Trophoblast cell (in vitro differentiated cells and primary cell): ENCODE measurements at regions not wholly inside any gene's neighbourhood (a gene's known extent, or its start where the extent isn't known, plus 50 kb on each side); places are given as distances from the start of the nearest gene placed in this dataset.

Source experiments
- DNase-seq, 2 donors: peaks; one replicate each; pipeline ENCODE4 v3.0.0-alpha.2; 2016
- H2AFZ ChIP-seq: 2 replicates; pipeline ENCODE4 v1.6.1; 2013; ENCODE audit warnings: low read length, moderate library complexity, mild to moderate bottlenecking; ENCODE audit not compliant: insufficient read depth, poor library complexity
- H2AK5ac ChIP-seq: 2 replicates; pipeline ENCODE4 v1.6.1; 2013; ENCODE audit warnings: mild to moderate bottlenecking, low read length
- H2BK120ac ChIP-seq: 2 replicates; pipeline ENCODE4 v1.6.1; 2013; ENCODE audit warnings: low read length, mild to moderate bottlenecking, moderate library complexity; ENCODE audit not compliant: insufficient read depth, poor library complexity
- H2BK12ac ChIP-seq: 2 replicates; pipeline ENCODE4 v1.6.1; 2013; ENCODE audit warnings: mild to moderate bottlenecking, low read length, moderate library complexity
- H2BK5ac ChIP-seq: 2 replicates; pipeline ENCODE4 v1.6.1; 2013; ENCODE audit warnings: low read length, low read depth, moderate library complexity, mild to moderate bottlenecking; ENCODE audit not compliant: poor library complexity
- H3K14ac ChIP-seq: 2 replicates; pipeline ENCODE4 v1.6.1; 2013; ENCODE audit warnings: mild to moderate bottlenecking, low read length
- H3K18ac ChIP-seq: 2 replicates; pipeline ENCODE4 v1.6.1; 2013; ENCODE audit warnings: mild to moderate bottlenecking, low read length
- H3K23ac ChIP-seq: 2 replicates; pipeline ENCODE4 v1.6.1; 2013; ENCODE audit warnings: low read length
- H3K27ac ChIP-seq: 2 replicates; pipeline ENCODE4 v1.5.1; 2013; ENCODE audit warnings: low read depth, mild to moderate bottlenecking, inconsistent platforms, low read length, moderate library complexity
- H3K27me3 ChIP-seq: 2 replicates; pipeline ENCODE4 v1.6.1; 2013; ENCODE audit warnings: inconsistent platforms, mild to moderate bottlenecking, low read length, moderate library complexity; ENCODE audit not compliant: insufficient read depth
- H3K36me3 ChIP-seq, 2 experiments: 1 replicate in 1 of 2; 2 replicates in 1 of 2; pipeline ENCODE4 v1.6.1; 2013; ENCODE audit warnings: low read length in 2 of 2, mild to moderate bottlenecking in 2 of 2, moderate library complexity in 1 of 2; ENCODE audit not compliant: insufficient read depth in 2 of 2, control insufficient read depth in 1 of 2
- H3K4ac ChIP-seq: 2 replicates; pipeline ENCODE4 v1.6.1; 2013; ENCODE audit warnings: low read depth, mild to moderate bottlenecking, low read length, moderate library complexity
- H3K4me1 ChIP-seq, 2 experiments: 1 replicate in 1 of 2; 2 replicates in 1 of 2; pipeline ENCODE4 v1.6.1; 2013; ENCODE audit warnings: low read length in 2 of 2, mild to moderate bottlenecking in 2 of 2, moderate library complexity in 1 of 2; ENCODE audit not compliant: insufficient read depth in 2 of 2, control insufficient read depth in 1 of 2
- H3K4me2 ChIP-seq: 2 replicates; pipeline ENCODE4 v1.6.1; 2013; ENCODE audit warnings: inconsistent platforms, mild to moderate bottlenecking, low read length, moderate library complexity
- H3K4me3 ChIP-seq: 2 replicates; pipeline ENCODE4 v1.5.1; 2013; ENCODE audit warnings: mild to moderate bottlenecking, low read depth, low read length, inconsistent platforms
- H3K79me1 ChIP-seq: one replicate; pipeline ENCODE4 v1.6.1; 2013; ENCODE audit warnings: low read length
- H3K79me2 ChIP-seq: 2 replicates; pipeline ENCODE4 v1.6.1; 2013; ENCODE audit warnings: low read length, mild to moderate bottlenecking; ENCODE audit not compliant: control insufficient read depth, insufficient read depth, poor library complexity
- H3K9ac ChIP-seq: 2 replicates; pipeline ENCODE4 v1.6.1; 2013; ENCODE audit warnings: mild to moderate bottlenecking, low read length
- H3K9me3 ChIP-seq: 2 replicates; pipeline ENCODE4 v1.6.1; 2013; ENCODE audit warnings: low read depth, mild to moderate bottlenecking, control low read depth, inconsistent platforms, low read length; ENCODE audit not compliant: insufficient read depth
- H4K12ac ChIP-seq: 2 replicates; pipeline ENCODE4 v1.6.1; 2013; ENCODE audit warnings: low read depth, mild to moderate bottlenecking, low read length, moderate library complexity
- H4K8ac ChIP-seq: 2 replicates; pipeline ENCODE4 v1.6.1; 2013; ENCODE audit warnings: low read depth, mild to moderate bottlenecking, low read length, moderate library complexity
- H4K91ac ChIP-seq: one replicate; pipeline ENCODE4 v1.6.1; 2013; ENCODE audit warnings: low read depth, mild to moderate bottlenecking, low read length, moderate library complexity
- WGBS: extraction: QIAGEN DNeasy Blood & Tissue Kit; methylation state at CpG from one replicate; pipeline ENCODE4 v1.1.7; 2013; ENCODE audit warnings: missing lambda C conversion rate; ENCODE audit not compliant: insufficient read length, insufficient coverage; ENCODE audit errors: extremely low coverage; 5-methylcytosine and 5-hydroxymethylcytosine counted together

GRCh38 chr12:92504594-92504981 lies 198.2 kb upstream of the PLEKHG7 start:
- Histone ChIP-seq H3K36me3 (no peaks in the 10 kb centered on the region), H2BK12ac (no peak overlapping the region), H2AFZ (no peak overlapping the region), H3K27ac (no peak overlapping the region), H4K8ac (no peak overlapping the region), H3K4me1 (peaks cover 3 to 4% of the 10 kb centered on the region in 2 experiments), H3K4ac (no peak overlapping the region), H4K91ac (no peak overlapping the region), H3K9me3 (no peaks in the 10 kb centered on the region), H3K4me2 (no peak overlapping the region), H3K9ac (no peak overlapping the region), H3K79me1 (peaks cover 2% of the 10 kb centered on the region), H3K79me2 (no peaks in the 10 kb centered on the region), H3K27me3 (no peaks in the 10 kb centered on the region), H4K12ac (no peak overlapping the region), H2BK5ac (no peak overlapping the region), H3K4me3 (no peak overlapping the region), H3K23ac (no peak overlapping the region), H2AK5ac (no peak overlapping the region), H2BK120ac (no peak overlapping the region), H3K14ac (no peak overlapping the region), H3K18ac (no peak overlapping the region)
- DNase-seq = no peak
- no CpG with 5 or more reads among the region's 5 CpGs for WGBS

- Histone ChIP-seq H3K79me2 (no peaks in the 10 kb centered on the region), H3K79me1 (peaks cover 2% of the 10 kb centered on the region), H3K9me3 (no peaks in the 10 kb centered on the region), H3K4me1 (peaks cover 3 to 4% of the 10 kb centered on the region in 2 experiments), H3K4me3 (no peak overlapping the region), H3K9ac (no peak overlapping the region), H3K27ac (no peak overlapping the region), H3K36me3 (no peaks in the 10 kb centered on the region), H3K4me2 (no peak overlapping the region), H4K8ac (no peak overlapping the region), H3K14ac (no peak overlapping the region), H3K27me3 (no peaks in the 10 kb centered on the region), H3K18ac (no peak overlapping the region), H2BK120ac (no peak overlapping the region), H3K4ac (no peak overlapping the region), H2BK5ac (no peak overlapping the region), H2AK5ac (no peak overlapping the region), H4K12ac (no peak overlapping the region), H2AFZ (no peak overlapping the region), H4K91ac (no peak overlapping the region), H3K23ac (no peak overlapping the region), H2BK12ac (no peak overlapping the region)
- no CpG with 5 or more reads among the region's 7 CpGs for WGBS
- no peak for DNase-seq
Measured at GRCh38 chr12:92503971-92504593, 198.7 kb upstream of the PLEKHG7 start.

- H2BK5ac ChIP-seq = no peak overlapping the region
- H4K8ac ChIP-seq = no peak overlapping the region
- H3K27ac ChIP-seq = no peak overlapping the region
- H3K79me2 ChIP-seq = no peaks in the 10 kb centered on the region
- H3K4me3 ChIP-seq = no peak overlapping the region
- no peaks in the 10 kb centered on the region for H3K9me3 ChIP-seq
- H3K79me1 ChIP-seq = peaks cover 2% of the 10 kb centered on the region
- WGBS = no CpG with 5 or more reads among the region's 12 CpGs
- H3K18ac ChIP-seq = no peak overlapping the region
- H2AK5ac ChIP-seq = no peak overlapping the region
- H2BK120ac ChIP-seq = no peak overlapping the region
- no peak overlapping the region for H3K4ac ChIP-seq
- peaks cover 3 to 4% of the 10 kb centered on the region in 2 experiments for H3K4me1 ChIP-seq
- H3K4me2 ChIP-seq = no peak overlapping the region
- DNase-seq = no peak
- no peak overlapping the region for H3K14ac ChIP-seq
- H4K91ac ChIP-seq = no peak overlapping the region
- H2BK12ac ChIP-seq = no peak overlapping the region
- H3K9ac ChIP-seq = no peak overlapping the region
- H4K12ac ChIP-seq = no peak overlapping the region
- H3K27me3 ChIP-seq = no peaks in the 10 kb centered on the region
- H2AFZ ChIP-seq = no peak overlapping the region
- H3K23ac ChIP-seq = no peak overlapping the region
- no peaks in the 10 kb centered on the region for H3K36me3 ChIP-seq
Measured at GRCh38 chr12:92503029-92503931, 199.5 kb upstream of the PLEKHG7 start.

GRCh38 chr12:92502417-92503028 lies 200.3 kb upstream of the PLEKHG7 start:
- peaks cover 3 to 4% of the 10 kb centered on the region in 2 experiments for H3K4me1 ChIP-seq
- H3K4me2 ChIP-seq = no peak overlapping the region
- H4K12ac ChIP-seq = no peak overlapping the region
- H2BK12ac ChIP-seq = no peak overlapping the region
- DNase-seq = peak in 1 of 2 donors; percentile 19
- no peak overlapping the region for H4K8ac ChIP-seq
- no peak overlapping the region for H3K4me3 ChIP-seq
- no peak overlapping the region for H3K27ac ChIP-seq
- H2BK120ac ChIP-seq = no peak overlapping the region
- H3K14ac ChIP-seq = no peak overlapping the region
- no peak overlapping the region for H3K9ac ChIP-seq
- WGBS = no CpG with 5 or more reads among the region's 3 CpGs
- no peaks in the 10 kb centered on the region for H3K36me3 ChIP-seq
- H3K4ac ChIP-seq = no peak overlapping the region
- no peak overlapping the region for H4K91ac ChIP-seq
- no peak overlapping the region for H3K23ac ChIP-seq
- no peak overlapping the region for H2BK5ac ChIP-seq
- no peaks in the 10 kb centered on the region for H3K27me3 ChIP-seq
- H3K9me3 ChIP-seq = no peaks in the 10 kb centered on the region
- H2AK5ac ChIP-seq = no peak overlapping the region
- no peak overlapping the region for H3K18ac ChIP-seq
- H2AFZ ChIP-seq = no peak overlapping the region
- H3K79me1 ChIP-seq = peaks cover 2% of the 10 kb centered on the region
- no peaks in the 10 kb centered on the region for H3K79me2 ChIP-seq
